GM12878 (cell line): ENCODE measurements at regions not wholly inside any gene's neighbourhood (a gene's known extent, or its start where the extent isn't known, plus 50 kb on each side); places are given as distances from the start of the nearest gene placed in this dataset.

Experiments
- CBX5 ChIP-seq: sonication (generic); IDR thresholded peaks from 2 replicates; pipeline ENCODE4 v1.6.1; 2016; ENCODE audit warnings: low read depth, moderate library complexity, mild to moderate bottlenecking, inconsistent platforms
- CREB1 ChIP-seq: IDR thresholded peaks from 2 replicates; pipeline ENCODE4 v1.6.1; 2012; ENCODE audit warnings: low read depth, mild to moderate bottlenecking, inconsistent platforms
- GABPA ChIP-seq: IDR thresholded peaks from 2 replicates; pipeline ENCODE4 v1.6.1; 2014; ENCODE audit warnings: antibody characterized with exemption, low read depth, mild to moderate bottlenecking, inconsistent platforms
- MYC ChIP-seq: IDR thresholded peaks from 2 replicates; pipeline ENCODE4 v1.6.1; 2011; ENCODE audit warnings: mild to moderate bottlenecking, low read length, moderate library complexity, inconsistent platforms; ENCODE audit not compliant: insufficient read depth, insufficient replicate concordance, insufficient read length, severe bottlenecking
- NFXL1 ChIP-seq: fragments of 450-650 bp; IDR thresholded peaks from 2 replicates; pipeline ENCODE4 v1.6.1; 2017; ENCODE audit warnings: antibody characterized with exemption, mild to moderate bottlenecking, borderline replicate concordance
- POLR2A ChIP-seq: IDR thresholded peaks from 2 replicates; pipeline ENCODE4 v1.6.1; 2011; ENCODE audit warnings: low read depth, mild to moderate bottlenecking, low read length
- POLR2AphosphoS5 ChIP-seq: IDR thresholded peaks from 2 replicates; pipeline ENCODE4 v1.6.1; 2011; ENCODE audit warnings: mild to moderate bottlenecking, low read length, inconsistent platforms
- RAD51 ChIP-seq: fragments of 450-650 bp; IDR thresholded peaks from 2 replicates; pipeline ENCODE4 v1.6.1; 2016; ENCODE audit warnings: moderate library complexity, mild to moderate bottlenecking, inconsistent platforms
- TF ChIP-seq, protein P1 (sequence below): fragments of 450-650 bp; conservative IDR thresholded peaks from 2 replicates; pipeline ENCODE4 v1.6.1; 2017; ENCODE audit warnings: mild to moderate bottlenecking, moderate library complexity
- TF ChIP-seq, protein P2 (sequence below): fragments of 450-650 bp; IDR thresholded peaks from 2 replicates; pipeline ENCODE4 v1.6.1; 2014; ENCODE audit warnings: mild to moderate bottlenecking
- TF ChIP-seq, protein P3 (sequence below), 3 experiments: IDR thresholded peaks in 2 of 3; conservative IDR thresholded peaks in 1 of 3; 2 replicates each; pipeline ENCODE4 v1.5.1; 2011; ENCODE audit warnings: low read depth in 3 of 3, low read length in 3 of 3, mild to moderate bottlenecking in 3 of 3, control low read depth in 2 of 3, moderate library complexity in 2 of 3, inconsistent platforms in 1 of 3, mixed read lengths in 1 of 3; ENCODE audit not compliant: control insufficient read depth in 2 of 3, insufficient read depth in 1 of 3; ENCODE audit errors: extremely low read depth in 1 of 3

DNA sequence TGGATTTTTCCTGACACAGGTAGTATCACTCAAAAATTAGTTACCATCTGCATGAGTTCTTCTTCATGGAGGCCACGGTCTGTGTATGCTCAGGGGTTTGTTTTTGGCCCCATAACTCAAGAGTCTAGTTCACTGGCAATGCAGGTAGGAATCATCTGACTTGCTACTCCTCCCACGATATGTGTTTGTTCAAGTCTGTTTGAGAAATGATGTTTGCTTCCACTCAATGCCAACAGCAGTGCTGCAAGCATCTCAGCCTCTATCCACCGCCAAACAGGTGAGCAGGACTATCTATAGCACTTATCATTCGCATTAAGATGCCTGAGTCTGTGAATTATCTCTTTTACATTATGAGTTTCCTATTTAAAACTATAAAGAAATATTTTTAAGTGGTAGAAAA is 264.8 kb upstream of the PTGER4 start:
- TF ChIP-seq POLR2A (no peak), CREB1 (no peak), RAD51 (no peak), NFXL1 (no peak), POLR2AphosphoS5 (no peak), GABPA (no peak), MYC (no peak), CBX5 (no peak)
- TF ChIP-seq, protein P1, sequence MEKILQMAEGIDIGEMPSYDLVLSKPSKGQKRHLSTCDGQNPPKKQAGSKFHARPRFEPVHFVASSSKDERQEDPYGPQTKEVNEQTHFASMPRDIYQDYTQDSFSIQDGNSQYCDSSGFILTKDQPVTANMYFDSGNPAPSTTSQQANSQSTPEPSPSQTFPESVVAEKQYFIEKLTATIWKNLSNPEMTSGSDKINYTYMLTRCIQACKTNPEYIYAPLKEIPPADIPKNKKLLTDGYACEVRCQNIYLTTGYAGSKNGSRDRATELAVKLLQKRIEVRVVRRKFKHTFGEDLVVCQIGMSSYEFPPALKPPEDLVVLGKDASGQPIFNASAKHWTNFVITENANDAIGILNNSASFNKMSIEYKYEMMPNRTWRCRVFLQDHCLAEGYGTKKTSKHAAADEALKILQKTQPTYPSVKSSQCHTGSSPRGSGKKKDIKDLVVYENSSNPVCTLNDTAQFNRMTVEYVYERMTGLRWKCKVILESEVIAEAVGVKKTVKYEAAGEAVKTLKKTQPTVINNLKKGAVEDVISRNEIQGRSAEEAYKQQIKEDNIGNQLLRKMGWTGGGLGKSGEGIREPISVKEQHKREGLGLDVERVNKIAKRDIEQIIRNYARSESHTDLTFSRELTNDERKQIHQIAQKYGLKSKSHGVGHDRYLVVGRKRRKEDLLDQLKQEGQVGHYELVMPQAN, result no peak
- TF ChIP-seq, protein P2, sequence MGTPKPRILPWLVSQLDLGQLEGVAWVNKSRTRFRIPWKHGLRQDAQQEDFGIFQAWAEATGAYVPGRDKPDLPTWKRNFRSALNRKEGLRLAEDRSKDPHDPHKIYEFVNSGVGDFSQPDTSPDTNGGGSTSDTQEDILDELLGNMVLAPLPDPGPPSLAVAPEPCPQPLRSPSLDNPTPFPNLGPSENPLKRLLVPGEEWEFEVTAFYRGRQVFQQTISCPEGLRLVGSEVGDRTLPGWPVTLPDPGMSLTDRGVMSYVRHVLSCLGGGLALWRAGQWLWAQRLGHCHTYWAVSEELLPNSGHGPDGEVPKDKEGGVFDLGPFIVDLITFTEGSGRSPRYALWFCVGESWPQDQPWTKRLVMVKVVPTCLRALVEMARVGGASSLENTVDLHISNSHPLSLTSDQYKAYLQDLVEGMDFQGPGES, result no peak
- TF ChIP-seq, protein P3, sequence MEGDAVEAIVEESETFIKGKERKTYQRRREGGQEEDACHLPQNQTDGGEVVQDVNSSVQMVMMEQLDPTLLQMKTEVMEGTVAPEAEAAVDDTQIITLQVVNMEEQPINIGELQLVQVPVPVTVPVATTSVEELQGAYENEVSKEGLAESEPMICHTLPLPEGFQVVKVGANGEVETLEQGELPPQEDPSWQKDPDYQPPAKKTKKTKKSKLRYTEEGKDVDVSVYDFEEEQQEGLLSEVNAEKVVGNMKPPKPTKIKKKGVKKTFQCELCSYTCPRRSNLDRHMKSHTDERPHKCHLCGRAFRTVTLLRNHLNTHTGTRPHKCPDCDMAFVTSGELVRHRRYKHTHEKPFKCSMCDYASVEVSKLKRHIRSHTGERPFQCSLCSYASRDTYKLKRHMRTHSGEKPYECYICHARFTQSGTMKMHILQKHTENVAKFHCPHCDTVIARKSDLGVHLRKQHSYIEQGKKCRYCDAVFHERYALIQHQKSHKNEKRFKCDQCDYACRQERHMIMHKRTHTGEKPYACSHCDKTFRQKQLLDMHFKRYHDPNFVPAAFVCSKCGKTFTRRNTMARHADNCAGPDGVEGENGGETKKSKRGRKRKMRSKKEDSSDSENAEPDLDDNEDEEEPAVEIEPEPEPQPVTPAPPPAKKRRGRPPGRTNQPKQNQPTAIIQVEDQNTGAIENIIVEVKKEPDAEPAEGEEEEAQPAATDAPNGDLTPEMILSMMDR (IDR thresholded peaks at IDR 0.05 in 2 of 3, conservative IDR thresholded peaks at IDR 0.05 in 1 of 3; ENCODE audit: control insufficient read depth in 2 of 3, extremely low read depth in 1 of 3, insufficient read depth in 1 of 3, low read depth in 3 of 3, low read length in 3 of 3), result no peak
